AG10803 (cell line): ENCODE measurements at regions not wholly inside any gene's neighbourhood (a gene's known extent, or its start where the extent isn't known, plus 50 kb on each side); places are given as distances from the start of the nearest gene placed in this dataset.
"Not testable (repeated sequence)": the region's sequence is repeated elsewhere in the genome, so short reads cannot be mapped to it uniquely, and the experiment has no call there.

Experiments used
- DNase-seq: peaks from one replicate; pipeline ENCODE4 v3.0.0; 2010; ENCODE audit warnings: low read depth
- H3K4me3 ChIP-seq: 2 replicates; pipeline ENCODE4 v1.5.1; 2011; ENCODE audit warnings: mild to moderate bottlenecking, low read length, control low read depth
- TF ChIP-seq, protein P1 (sequence below): conservative IDR thresholded peaks from 2 replicates; pipeline ENCODE4 v1.5.1; 2011; ENCODE audit warnings: mild to moderate bottlenecking, low read length, control low read depth, inconsistent platforms

DNA sequence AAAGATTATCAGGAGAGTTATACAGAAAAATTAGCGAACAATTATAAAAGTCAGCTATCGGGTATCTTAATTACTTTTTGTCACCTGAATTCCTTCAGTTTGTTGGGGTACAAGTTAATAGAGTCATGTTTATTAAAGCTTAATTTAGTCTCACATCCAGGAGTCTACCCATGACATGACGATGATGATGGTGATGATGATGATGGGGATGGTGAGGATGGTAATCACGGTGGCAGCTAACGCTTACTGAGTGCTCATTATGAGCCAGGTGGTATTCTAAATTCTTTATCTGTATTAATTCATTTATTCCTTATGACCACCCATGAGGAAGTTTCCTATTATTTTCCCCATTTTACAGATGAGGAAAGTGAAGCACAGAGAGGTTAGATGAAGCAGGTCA is 208.6 kb upstream of the KIF2A start:
- TF ChIP-seq, protein P1, sequence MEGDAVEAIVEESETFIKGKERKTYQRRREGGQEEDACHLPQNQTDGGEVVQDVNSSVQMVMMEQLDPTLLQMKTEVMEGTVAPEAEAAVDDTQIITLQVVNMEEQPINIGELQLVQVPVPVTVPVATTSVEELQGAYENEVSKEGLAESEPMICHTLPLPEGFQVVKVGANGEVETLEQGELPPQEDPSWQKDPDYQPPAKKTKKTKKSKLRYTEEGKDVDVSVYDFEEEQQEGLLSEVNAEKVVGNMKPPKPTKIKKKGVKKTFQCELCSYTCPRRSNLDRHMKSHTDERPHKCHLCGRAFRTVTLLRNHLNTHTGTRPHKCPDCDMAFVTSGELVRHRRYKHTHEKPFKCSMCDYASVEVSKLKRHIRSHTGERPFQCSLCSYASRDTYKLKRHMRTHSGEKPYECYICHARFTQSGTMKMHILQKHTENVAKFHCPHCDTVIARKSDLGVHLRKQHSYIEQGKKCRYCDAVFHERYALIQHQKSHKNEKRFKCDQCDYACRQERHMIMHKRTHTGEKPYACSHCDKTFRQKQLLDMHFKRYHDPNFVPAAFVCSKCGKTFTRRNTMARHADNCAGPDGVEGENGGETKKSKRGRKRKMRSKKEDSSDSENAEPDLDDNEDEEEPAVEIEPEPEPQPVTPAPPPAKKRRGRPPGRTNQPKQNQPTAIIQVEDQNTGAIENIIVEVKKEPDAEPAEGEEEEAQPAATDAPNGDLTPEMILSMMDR, result no peak
- no peak for DNase-seq
- no peak overlapping the region for H3K4me3 ChIP-seq

DNA sequence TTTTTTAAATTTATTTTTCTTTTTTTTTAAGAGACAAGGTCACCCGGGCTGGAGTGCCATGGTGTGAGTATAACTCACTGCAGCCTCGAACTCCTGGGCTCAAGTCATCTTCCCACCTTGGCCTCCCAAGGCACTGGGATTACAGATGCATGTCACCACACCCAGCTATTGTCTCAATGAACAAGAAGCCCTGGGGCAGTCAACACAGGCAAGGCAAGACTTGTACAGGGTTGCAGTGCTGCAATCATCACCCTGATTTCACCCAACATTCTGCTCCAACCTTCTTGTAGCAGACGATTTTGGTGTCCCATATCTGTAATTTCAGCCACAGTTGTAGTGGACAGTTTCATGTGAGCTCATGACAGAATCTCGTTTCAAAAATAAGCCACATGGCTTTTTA is 205.8 kb upstream of the KIF2A start:
- TF ChIP-seq, protein P1, result no peak
- no peak for DNase-seq

DNA sequence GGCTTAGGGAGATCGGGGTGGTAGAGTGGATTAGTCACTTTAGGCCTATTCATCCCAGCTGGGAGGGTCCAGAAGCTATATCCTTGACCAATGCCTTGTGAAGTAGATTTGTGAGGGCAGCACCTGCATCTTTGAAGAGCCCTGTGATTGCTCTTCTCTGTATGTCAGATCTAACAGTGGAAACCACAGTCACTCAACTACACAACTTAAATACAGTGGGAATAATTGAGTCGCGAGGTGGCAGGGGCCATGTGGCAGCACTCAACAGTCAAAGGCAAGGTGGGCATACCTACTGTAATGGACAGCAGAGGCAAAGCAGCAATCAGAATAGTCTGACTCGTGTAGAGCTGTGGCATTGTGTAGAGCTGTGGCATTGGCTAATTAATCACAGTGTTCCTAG is 202.1 kb upstream of the KIF2A start:
- H3K4me3 ChIP-seq, DNase-seq: not testable (repeated sequence)

More for the DNA sequence above, 205.8 kb upstream of the KIF2A start:
- no peak overlapping the region for H3K4me3 ChIP-seq

DNA sequence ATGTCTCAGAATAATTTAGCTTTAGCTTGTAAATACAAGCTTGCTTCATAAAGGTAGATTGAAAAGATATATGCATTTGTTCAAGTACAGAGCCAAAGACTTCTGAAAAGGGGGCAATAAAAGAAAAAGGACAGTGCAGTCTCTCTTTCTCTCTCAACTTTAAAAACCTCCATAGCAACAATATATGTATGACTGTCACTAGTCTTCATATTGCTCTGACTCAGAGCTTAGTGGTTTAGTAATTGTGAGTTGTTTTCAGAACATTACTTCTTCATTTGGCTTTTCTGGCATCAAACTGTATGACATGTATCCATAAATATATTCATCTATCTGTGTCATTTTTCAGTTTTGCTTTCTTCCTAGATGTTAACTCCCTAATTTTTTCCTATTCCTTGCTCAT is 194.6 kb upstream of the KIF2A start:
- H3K4me3 ChIP-seq, result no peak overlapping the region
- TF ChIP-seq, protein P1, result no peak
- DNase-seq, result peak; percentile 2

DNA sequence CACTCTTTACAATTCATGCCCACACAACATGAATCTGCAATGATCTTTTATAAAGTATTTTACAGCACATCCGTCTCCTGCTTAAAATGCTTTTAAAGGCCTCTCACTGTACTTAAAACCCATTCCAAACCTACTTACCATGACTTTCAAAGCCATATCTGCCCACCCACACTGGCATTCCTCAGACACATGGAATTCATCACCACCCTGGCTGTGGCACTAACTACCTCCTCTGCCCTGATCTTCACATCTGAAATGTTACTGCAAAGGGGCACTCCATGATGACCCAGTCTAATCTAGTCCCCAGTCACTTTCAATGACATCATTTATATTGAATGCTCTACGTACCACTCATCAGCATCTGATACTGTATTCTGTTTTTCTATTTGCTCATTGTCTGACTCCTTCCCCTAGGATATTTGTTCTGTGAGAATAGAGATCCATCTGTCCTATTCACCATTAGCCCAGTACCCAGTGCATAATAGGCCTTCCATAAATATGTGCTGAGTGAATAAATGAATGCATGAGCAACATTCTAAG is 193.2 kb upstream of the KIF2A start:
- peak; percentile 36 for DNase-seq
- TF ChIP-seq, protein P1, result no peak
- no peak overlapping the region for H3K4me3 ChIP-seq

DNA sequence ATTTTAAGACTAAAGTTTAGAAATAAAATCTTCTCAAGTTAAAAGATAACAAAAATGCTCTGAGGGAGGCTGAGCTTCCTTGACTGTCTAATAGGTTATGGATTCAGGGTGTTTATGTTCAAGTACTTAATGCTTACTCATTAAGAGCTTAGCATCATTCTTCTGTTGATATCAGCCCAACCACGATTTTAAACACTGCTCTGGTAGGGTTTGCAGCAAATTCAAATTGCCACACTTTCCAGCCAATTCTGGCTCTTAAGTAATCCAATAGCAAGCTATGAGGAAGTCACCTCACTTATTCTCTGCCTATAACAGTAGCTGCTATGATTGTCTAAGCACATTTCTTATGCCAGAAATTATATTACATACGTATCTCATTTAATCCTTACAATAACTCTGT is 191.0 kb upstream of the KIF2A start:
- H3K4me3 ChIP-seq, result no peak overlapping the region
- TF ChIP-seq, protein P1, result no peak
- peak; percentile 14 for DNase-seq

DNA sequence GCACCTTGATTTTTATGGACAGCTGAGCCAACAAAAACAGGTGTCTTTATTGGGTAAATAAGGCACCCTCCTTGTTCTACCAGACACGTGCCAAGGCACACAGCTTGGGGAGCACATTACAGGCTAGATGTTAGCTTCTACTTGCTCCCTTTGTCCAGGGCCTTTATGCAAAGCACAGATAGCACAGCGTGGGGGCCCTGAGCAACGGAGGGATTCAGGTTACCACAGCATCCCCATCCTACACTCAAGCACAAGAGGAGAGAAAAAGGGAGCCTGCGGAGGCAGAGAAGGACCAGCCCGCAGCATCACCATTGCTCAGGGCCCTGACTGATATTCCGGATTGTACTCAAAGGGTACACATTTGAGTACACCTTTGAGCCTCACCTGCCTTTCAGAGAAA is 181.7 kb upstream of the KIF2A start:
- TF ChIP-seq, protein P1, result no peak
- DNase-seq, result no peak
- H3K4me3 ChIP-seq, result no peak overlapping the region

DNA sequence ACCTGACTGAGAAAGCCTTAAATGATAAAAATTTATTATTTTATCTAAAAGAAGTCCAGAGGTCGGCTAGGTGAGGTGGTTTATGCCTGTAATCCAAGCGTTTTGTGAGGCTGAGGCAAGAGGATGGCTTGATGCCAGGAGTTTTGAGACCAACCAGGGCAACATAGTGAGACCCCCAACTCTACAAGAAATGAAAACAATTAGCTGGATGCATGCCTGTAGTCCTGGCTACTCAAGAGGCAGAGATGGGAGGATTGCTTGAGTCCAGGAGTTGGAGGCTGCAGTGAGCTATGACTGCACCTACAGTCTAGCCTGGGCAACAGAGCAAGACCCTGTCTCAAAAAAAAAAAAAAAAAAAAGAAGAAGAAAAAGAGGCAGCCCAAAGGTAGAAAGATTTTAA is 179.9 kb upstream of the KIF2A start:
- DNase-seq, result no peak
- TF ChIP-seq, protein P1, result no peak

More for the DNA sequence above, 179.9 kb upstream of the KIF2A start:
- H3K4me3 ChIP-seq, result no peak overlapping the region
